Liver (tissue), 3 donors: ENCODE measurements at regions not wholly inside any gene's neighbourhood (a gene's known extent, or its start where the extent isn't known, plus 50 kb on each side); places are given as distances from the start of the nearest gene placed in this dataset.

Experiments used
- EGR1 ChIP-seq, 2 donors: IDR thresholded peaks; 2 replicates each; pipeline ENCODE4 v1.6.1; 2016 to 2018; ENCODE audit warnings: antibody characterized with exemption in 2 of 2, low read depth in 2 of 2
- GABPA ChIP-seq, 2 donors: IDR thresholded peaks in 1 of 2; conservative IDR thresholded peaks in 1 of 2; 2 replicates each; pipeline ENCODE4 v1.6.1; 2016; ENCODE audit warnings: antibody characterized with exemption in 2 of 2, mild to moderate bottlenecking in 1 of 2, moderate library complexity in 1 of 2
- JUND ChIP-seq, 2 donors: IDR thresholded peaks; 2 replicates each; pipeline ENCODE4 v1.6.1; 2016; ENCODE audit warnings: antibody characterized with exemption in 2 of 2
- RAD21 ChIP-seq, 2 donors: IDR thresholded peaks; 2 replicates each; pipeline ENCODE4 v1.6.1; 2016; ENCODE audit warnings: antibody characterized with exemption in 2 of 2, mild to moderate bottlenecking in 2 of 2
- REST ChIP-seq: IDR thresholded peaks from 2 replicates; pipeline ENCODE4 v1.6.1; 2016; ENCODE audit warnings: antibody characterized with exemption, mild to moderate bottlenecking
- SP1 ChIP-seq: IDR thresholded peaks from 2 replicates; pipeline ENCODE4 v1.6.1; 2018; ENCODE audit warnings: antibody characterized with exemption, mild to moderate bottlenecking
- TAF1 ChIP-seq: conservative IDR thresholded peaks from 2 replicates; pipeline ENCODE4 v1.6.1; 2016; ENCODE audit warnings: antibody characterized with exemption, mild to moderate bottlenecking
- YY1 ChIP-seq: IDR thresholded peaks from 2 replicates; pipeline ENCODE4 v1.6.1; 2016; ENCODE audit warnings: antibody characterized with exemption, mild to moderate bottlenecking
- TF ChIP-seq, protein P1 (sequence below): fragments of 150-350 bp; IDR thresholded peaks from 2 replicates; pipeline ENCODE4 v1.5.1; 2017; ENCODE audit warnings: improper control_type of control experiment, low read depth, low read length; ENCODE audit not compliant: missing input control
- donor health status: healthy.
- donor health status: healthy.

GRCh38 chr9:28805197-28805596 lies 1231.9 kb upstream of the C9orf72 start:
- TF ChIP-seq EGR1 (IDR thresholded peaks at IDR 0.05; ENCODE audit: low read depth in 2 of 2) (no peak), YY1 (no peak), TAF1 (no peak), JUND (IDR thresholded peaks at IDR 0.05) (no peak), GABPA (IDR thresholded peaks at IDR 0.05 in 1 of 2, conservative IDR thresholded peaks at IDR 0.05 in 1 of 2) (no peak), SP1 (no peak), RAD21 (IDR thresholded peaks at IDR 0.05) (no peak), REST (no peak)
- TF ChIP-seq, protein P1, sequence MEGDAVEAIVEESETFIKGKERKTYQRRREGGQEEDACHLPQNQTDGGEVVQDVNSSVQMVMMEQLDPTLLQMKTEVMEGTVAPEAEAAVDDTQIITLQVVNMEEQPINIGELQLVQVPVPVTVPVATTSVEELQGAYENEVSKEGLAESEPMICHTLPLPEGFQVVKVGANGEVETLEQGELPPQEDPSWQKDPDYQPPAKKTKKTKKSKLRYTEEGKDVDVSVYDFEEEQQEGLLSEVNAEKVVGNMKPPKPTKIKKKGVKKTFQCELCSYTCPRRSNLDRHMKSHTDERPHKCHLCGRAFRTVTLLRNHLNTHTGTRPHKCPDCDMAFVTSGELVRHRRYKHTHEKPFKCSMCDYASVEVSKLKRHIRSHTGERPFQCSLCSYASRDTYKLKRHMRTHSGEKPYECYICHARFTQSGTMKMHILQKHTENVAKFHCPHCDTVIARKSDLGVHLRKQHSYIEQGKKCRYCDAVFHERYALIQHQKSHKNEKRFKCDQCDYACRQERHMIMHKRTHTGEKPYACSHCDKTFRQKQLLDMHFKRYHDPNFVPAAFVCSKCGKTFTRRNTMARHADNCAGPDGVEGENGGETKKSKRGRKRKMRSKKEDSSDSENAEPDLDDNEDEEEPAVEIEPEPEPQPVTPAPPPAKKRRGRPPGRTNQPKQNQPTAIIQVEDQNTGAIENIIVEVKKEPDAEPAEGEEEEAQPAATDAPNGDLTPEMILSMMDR = no peak
